NB4 (cell line): ENCODE measurements at regions not wholly inside any gene's neighbourhood (a gene's known extent, or its start where the extent isn't known, plus 50 kb on each side); places are given as distances from the start of the nearest gene placed in this dataset.
A peak's percentile ranks its signal among the peaks of the same experiment; 100 is the strongest.
"Not testable (repeated sequence)": the region's sequence is repeated elsewhere in the genome, so short reads cannot be mapped to it uniquely, and the experiment has no call there.

Experiments
- DNase-seq: peaks from one replicate; pipeline ENCODE4 v3.0.0; 2010; ENCODE audit warnings: low read depth
- H3K4me3 ChIP-seq: one replicate; pipeline ENCODE4 v1.5.1; 2011; ENCODE audit warnings: mild to moderate bottlenecking, low read depth, low read length, moderate library complexity
- MYC ChIP-seq: IDR thresholded peaks from 2 replicates; pipeline ENCODE4 v1.6.1; 2011; ENCODE audit warnings: low read depth, low read length
- POLR2A ChIP-seq: IDR thresholded peaks from 2 replicates; pipeline ENCODE4 v1.6.1; 2011; ENCODE audit warnings: mild to moderate bottlenecking; ENCODE audit not compliant: insufficient read length; ENCODE audit errors: extremely low read depth
- TF ChIP-seq, protein P1 (sequence below): IDR thresholded peaks from 2 replicates; pipeline ENCODE4 v1.6.1; 2011; ENCODE audit warnings: low read depth, low read length
- TF ChIP-seq, protein P2 (sequence below): IDR thresholded peaks from one replicate; pipeline ENCODE4 v1.5.1; 2012; ENCODE audit warnings: low read depth, low read length

DNA sequence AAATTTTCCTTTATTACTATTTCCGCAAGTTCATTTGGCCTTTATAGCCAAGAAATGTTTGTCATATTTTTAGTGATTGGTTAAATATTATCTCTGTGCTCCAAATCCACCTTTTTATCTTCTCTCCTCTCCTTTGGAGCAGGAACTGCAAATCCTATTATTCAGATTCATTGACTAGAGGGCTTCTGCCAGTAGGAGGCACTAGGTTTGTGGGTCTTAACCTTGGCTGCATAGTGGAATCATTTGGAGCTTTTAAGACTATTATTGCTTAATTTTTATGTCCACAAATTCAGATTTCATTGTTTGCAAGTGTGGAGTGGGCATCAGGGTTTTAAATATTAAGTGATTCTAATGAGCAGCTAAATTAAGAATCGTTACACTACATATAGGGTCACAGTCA lies 75.3 kb upstream of the SYT10 start:
- DNase-seq: peak; percentile 25
- TF ChIP-seq, protein P1, sequence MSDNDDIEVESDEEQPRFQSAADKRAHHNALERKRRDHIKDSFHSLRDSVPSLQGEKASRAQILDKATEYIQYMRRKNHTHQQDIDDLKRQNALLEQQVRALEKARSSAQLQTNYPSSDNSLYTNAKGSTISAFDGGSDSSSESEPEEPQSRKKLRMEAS: no peak
- TF ChIP-seq POLR2A: no peak
- TF ChIP-seq MYC: no peak
- TF ChIP-seq, protein P2, sequence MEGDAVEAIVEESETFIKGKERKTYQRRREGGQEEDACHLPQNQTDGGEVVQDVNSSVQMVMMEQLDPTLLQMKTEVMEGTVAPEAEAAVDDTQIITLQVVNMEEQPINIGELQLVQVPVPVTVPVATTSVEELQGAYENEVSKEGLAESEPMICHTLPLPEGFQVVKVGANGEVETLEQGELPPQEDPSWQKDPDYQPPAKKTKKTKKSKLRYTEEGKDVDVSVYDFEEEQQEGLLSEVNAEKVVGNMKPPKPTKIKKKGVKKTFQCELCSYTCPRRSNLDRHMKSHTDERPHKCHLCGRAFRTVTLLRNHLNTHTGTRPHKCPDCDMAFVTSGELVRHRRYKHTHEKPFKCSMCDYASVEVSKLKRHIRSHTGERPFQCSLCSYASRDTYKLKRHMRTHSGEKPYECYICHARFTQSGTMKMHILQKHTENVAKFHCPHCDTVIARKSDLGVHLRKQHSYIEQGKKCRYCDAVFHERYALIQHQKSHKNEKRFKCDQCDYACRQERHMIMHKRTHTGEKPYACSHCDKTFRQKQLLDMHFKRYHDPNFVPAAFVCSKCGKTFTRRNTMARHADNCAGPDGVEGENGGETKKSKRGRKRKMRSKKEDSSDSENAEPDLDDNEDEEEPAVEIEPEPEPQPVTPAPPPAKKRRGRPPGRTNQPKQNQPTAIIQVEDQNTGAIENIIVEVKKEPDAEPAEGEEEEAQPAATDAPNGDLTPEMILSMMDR: peak; percentile 38
- no peak overlapping the region for H3K4me3 ChIP-seq

DNA sequence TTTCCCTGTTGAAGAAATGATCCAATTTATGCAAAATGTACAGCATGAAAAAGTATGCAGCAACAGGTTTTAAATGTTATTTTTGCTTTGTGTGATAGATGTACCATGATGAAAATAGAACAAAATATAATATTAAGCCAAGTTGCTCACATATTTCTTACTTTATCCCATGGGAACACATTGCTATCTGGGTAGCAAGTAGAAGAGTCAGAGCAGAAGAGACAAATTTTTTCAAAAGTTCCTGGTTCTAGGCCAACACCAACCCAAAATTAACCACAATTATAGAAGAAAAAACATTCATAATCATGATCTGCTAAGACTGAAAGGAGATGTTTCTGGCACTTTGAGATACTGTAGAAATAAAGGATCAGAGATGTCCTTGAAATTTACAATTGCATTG lies 79.9 kb upstream of the SYT10 start:
- no peak for TF ChIP-seq POLR2A
- TF ChIP-seq MYC: no peak
- TF ChIP-seq, protein P2: no peak
- TF ChIP-seq, protein P1: no peak
- no peak for DNase-seq
- no peak overlapping the region for H3K4me3 ChIP-seq

DNA sequence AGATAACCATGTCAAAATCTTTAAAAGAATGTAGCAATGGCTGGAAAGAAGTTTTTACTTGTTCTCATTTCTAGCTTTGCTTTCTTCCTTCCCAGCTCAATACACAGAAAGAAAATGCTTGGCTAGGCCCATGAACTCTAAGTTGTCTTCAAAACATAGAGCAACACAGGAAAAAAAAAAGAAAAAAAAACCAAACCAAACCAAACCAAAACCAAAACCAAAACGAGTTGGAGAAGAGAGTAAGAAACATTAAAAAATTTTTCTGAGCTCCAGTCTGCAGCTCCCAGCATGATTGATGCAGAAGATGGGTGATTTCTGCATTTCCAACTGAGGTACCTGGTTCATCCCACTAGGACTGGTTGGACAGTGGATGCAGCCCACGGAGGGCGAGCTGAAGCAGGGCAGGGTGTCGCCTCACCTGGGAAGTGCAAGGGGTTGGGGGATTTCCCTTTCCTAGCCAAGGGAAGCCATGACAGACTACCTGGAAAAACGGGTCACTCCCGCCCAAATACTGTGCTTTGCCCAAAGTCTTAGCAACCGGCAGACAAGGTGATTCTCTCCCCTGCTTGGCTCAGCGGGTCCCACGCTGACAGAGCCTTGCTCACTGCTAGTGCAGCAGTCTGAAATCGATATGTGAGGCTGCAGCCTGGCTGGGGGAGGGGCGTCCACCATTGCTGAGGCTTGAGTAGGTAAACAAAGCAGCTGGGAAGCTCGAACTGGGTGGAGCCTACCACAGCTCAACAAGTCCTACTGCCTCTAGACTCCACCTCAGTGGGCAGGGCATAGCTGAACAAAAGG lies 81.1 kb upstream of the SYT10 start:
- not testable (repeated sequence) for H3K4me3 ChIP-seq, DNase-seq

DNA sequence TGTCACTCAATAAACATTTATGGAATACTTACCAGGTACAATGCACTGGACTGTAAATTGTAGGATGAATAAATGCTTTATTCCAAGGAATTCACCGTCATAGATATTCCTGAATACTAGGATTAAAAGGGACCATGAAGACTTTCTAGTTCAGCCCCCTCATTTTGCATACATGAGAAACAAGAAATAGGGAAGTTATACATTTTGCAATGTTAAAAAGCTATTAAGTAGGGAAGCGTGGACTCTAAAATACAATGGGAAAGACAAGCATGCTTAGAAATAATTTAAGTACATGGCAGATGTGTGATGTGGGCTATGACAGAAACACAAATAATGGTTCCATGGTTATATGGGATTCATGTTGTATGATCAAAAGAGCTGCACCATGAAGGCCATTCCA lies 89.4 kb upstream of the SYT10 start:
- TF ChIP-seq, protein P1: no peak
- TF ChIP-seq POLR2A: no peak
- no peak for TF ChIP-seq MYC
- TF ChIP-seq, protein P2: no peak
- DNase-seq: no peak
- H3K4me3 ChIP-seq: no peak overlapping the region

DNA sequence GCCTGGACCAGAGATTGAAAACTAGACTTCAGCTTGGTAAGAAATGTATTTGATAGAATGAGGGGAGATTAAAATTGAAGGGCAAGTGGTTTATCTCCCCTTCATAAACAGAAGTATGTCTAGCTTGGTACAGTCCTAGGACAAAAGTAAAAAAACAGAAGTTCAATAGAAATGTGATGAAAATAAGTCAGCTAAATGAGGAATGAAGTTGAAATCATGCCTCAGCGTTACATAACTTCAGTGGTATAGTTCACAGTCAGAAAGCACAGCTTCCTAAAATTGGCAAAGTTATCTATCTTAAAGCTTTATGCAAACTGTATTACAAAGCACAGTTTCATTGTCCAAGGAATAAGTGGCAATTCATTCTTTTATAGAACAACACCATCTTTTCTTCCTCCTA lies 90.2 kb upstream of the SYT10 start:
- H3K4me3 ChIP-seq: no peak overlapping the region
- TF ChIP-seq, protein P2: no peak
- TF ChIP-seq POLR2A (no peak), MYC (no peak)
- TF ChIP-seq, protein P1: no peak
- DNase-seq: peak; percentile 25

DNA sequence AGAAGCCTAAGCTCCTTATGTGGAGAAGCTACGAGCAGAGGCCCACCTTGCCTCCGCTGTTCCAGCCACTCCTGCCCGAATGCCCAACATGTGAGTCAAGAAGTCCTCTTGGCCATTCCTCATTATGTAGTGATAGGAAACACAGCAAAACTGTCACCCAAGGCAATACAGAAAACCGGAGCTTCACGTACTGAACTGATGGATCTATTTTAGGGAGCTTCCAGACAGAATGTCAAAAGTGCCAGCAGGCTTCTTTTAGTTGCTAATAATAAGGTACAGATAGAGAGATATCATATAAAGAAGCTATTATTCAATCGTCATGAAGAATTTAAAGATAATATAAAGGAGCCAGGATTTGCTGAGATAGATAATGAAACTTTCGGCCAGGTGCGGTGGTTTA lies 91.6 kb upstream of the SYT10 start:
- no peak for DNase-seq
- H3K4me3 ChIP-seq: no peak overlapping the region
- TF ChIP-seq, protein P2: no peak
- TF ChIP-seq, protein P1: no peak
- TF ChIP-seq POLR2A (no peak), MYC (no peak)
